Karpas-422 (cell line): ENCODE measurements at regions not wholly inside any gene's neighbourhood (a gene's known extent, or its start where the extent isn't known, plus 50 kb on each side); places are given as distances from the start of the nearest gene placed in this dataset.

ENCODE experiments used
- DNase-seq: peaks from one replicate; pipeline ENCODE4 v3.0.0-alpha.2; 2015
- H2AFZ ChIP-seq: fragments of 200-600 bp; sonication (generic); 2 replicates; pipeline ENCODE4 v1.6.1; 2014; ENCODE audit warnings: antibody characterized with exemption, low read length, mixed read lengths
- H3K27ac ChIP-seq: fragments of 200-600 bp; sonication (generic); 2 replicates; pipeline ENCODE4 v1.5.1; 2014; ENCODE audit warnings: mild to moderate bottlenecking, low read length, moderate library complexity
- H3K27me3 ChIP-seq: fragments of 200-600 bp; sonication (generic); 2 replicates; pipeline ENCODE4 v1.6.1; 2014; ENCODE audit warnings: low read length, mixed read lengths
- H3K36me3 ChIP-seq: fragments of 200-600 bp; sonication (generic); 2 replicates; pipeline ENCODE4 v1.6.1; 2014; ENCODE audit warnings: low read length, mixed read lengths; ENCODE audit not compliant: insufficient read depth
- H3K4me1 ChIP-seq: fragments of 200-600 bp; sonication (generic); 2 replicates; pipeline ENCODE4 v1.6.1; 2014; ENCODE audit warnings: mild to moderate bottlenecking, low read length, mixed read lengths
- H3K4me2 ChIP-seq: fragments of 200-600 bp; sonication (generic); 2 replicates; pipeline ENCODE4 v1.6.1; 2014; ENCODE audit warnings: low read length, low read depth, mild to moderate bottlenecking; ENCODE audit not compliant: poor library complexity, severe bottlenecking
- H3K4me3 ChIP-seq: fragments of 200-600 bp; sonication (generic); 2 replicates; pipeline ENCODE4 v1.5.1; 2014; ENCODE audit warnings: mild to moderate bottlenecking, antibody characterized with exemption, low read length, mixed read lengths
- H3K79me2 ChIP-seq: fragments of 200-600 bp; sonication (generic); 2 replicates; pipeline ENCODE4 v1.6.1; 2014; ENCODE audit warnings: mild to moderate bottlenecking, low read length, mixed read lengths
- H3K9ac ChIP-seq: fragments of 200-600 bp; sonication (generic); 2 replicates; pipeline ENCODE4 v1.6.0; 2014; ENCODE audit warnings: low read length
- H3K9me2 ChIP-seq: fragments of 200-600 bp; sonication (generic), shearing (Covaris generic); replicated peaks from 2 replicates; pipeline ENCODE4 v1.6.0; 2014; ENCODE audit warnings: mild to moderate bottlenecking, low read length, moderate library complexity; ENCODE audit not compliant: insufficient read depth
- H3K9me3 ChIP-seq: fragments of 300-700, 200-600 bp; sonication (generic); 2 replicates; pipeline ENCODE4 v1.6.1; 2014; ENCODE audit warnings: low read length, mixed read lengths
- H4K20me1 ChIP-seq: fragments of 200-600 bp; sonication (generic); 2 replicates; pipeline ENCODE4 v1.6.1; 2014; ENCODE audit warnings: mild to moderate bottlenecking, antibody characterized with exemption, low read length, low read depth; ENCODE audit not compliant: insufficient read depth

- Histone ChIP-seq H3K9me3 (no peaks in the 10 kb centered on the region), H3K36me3 (no peaks in the 10 kb centered on the region), H3K4me2 (no peak overlapping the region), H3K9ac (no peak overlapping the region), H3K27ac (no peak overlapping the region), H3K9me2 (no peaks in the 10 kb centered on the region), H3K4me3 (no peak overlapping the region), H3K4me1 (no peaks in the 10 kb centered on the region), H2AFZ (no peak overlapping the region), H4K20me1 (no peaks in the 10 kb centered on the region), H3K27me3 (no peaks in the 10 kb centered on the region), H3K79me2 (no peaks in the 10 kb centered on the region)
- DNase-seq, result no peak
These were observed 489.1 kb upstream of the CFAP20DC start for GRCh38 chr3:59538753-59539432.

DNA sequence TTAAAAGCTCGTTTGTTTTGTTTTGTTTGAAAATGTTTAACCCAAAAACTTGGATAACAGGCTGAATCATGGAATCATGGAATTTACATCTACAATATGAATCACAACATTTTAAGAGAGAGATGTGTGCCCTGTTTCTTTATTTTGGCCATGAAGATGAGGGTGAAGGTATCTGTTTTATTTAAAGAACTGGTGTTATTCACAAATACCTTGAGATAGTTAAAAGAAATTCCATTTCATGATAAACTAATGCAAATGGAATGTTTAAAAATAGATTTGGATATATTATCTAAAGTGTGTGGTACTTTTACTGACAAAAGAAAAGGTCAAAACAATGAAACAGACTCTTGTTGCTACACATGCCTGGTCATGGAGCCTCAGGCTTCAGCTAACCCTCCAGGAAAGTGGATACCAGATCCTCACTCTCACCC lies 486.0 kb upstream of the CFAP20DC start:
- no peak overlapping the region for H3K9ac ChIP-seq

GRCh38 chr3:59531994-59532393 lies 482.2 kb upstream of the CFAP20DC start:
- DNase-seq, result no peak
- no peak overlapping the region for H2AFZ ChIP-seq
- no peaks in the 10 kb centered on the region for H4K20me1 ChIP-seq
- H3K4me3 ChIP-seq, result no peak overlapping the region
- H3K9me3 ChIP-seq, result no peaks in the 10 kb centered on the region
- H3K27ac ChIP-seq, result no peak overlapping the region
- no peaks in the 10 kb centered on the region for H3K27me3 ChIP-seq
- H3K9ac ChIP-seq, result no peak overlapping the region
- no peaks in the 10 kb centered on the region for H3K4me1 ChIP-seq
- H3K36me3 ChIP-seq, result no peaks in the 10 kb centered on the region
- no peaks in the 10 kb centered on the region for H3K9me2 ChIP-seq
- no peak overlapping the region for H3K4me2 ChIP-seq
- H3K79me2 ChIP-seq, result no peaks in the 10 kb centered on the region

More for the DNA sequence above, 486.0 kb upstream of the CFAP20DC start:
- H2AFZ ChIP-seq, result no peak overlapping the region
- H3K27ac ChIP-seq, result no peak overlapping the region
- H3K9me2 ChIP-seq, result no peaks in the 10 kb centered on the region
- H3K27me3 ChIP-seq, result no peaks in the 10 kb centered on the region
- no peaks in the 10 kb centered on the region for H3K4me1 ChIP-seq
- H3K4me2 ChIP-seq, result no peak overlapping the region
- no peaks in the 10 kb centered on the region for H3K79me2 ChIP-seq
- DNase-seq, result no peak
- H4K20me1 ChIP-seq, result no peaks in the 10 kb centered on the region
- H3K4me3 ChIP-seq, result no peak overlapping the region
- no peaks in the 10 kb centered on the region for H3K36me3 ChIP-seq
- H3K9me3 ChIP-seq, result no peaks in the 10 kb centered on the region

GRCh38 chr3:59531066-59531745 lies 481.4 kb upstream of the CFAP20DC start:
- no peaks in the 10 kb centered on the region for H3K36me3 ChIP-seq
- no peaks in the 10 kb centered on the region for H3K9me3 ChIP-seq
- H2AFZ ChIP-seq, result no peak overlapping the region
- H3K4me3 ChIP-seq, result no peak overlapping the region
- H4K20me1 ChIP-seq, result no peaks in the 10 kb centered on the region
- no peak overlapping the region for H3K9ac ChIP-seq
- no peak overlapping the region for H3K4me2 ChIP-seq
- no peak overlapping the region for H3K27ac ChIP-seq
- no peaks in the 10 kb centered on the region for H3K9me2 ChIP-seq
- H3K4me1 ChIP-seq, result no peaks in the 10 kb centered on the region
- H3K79me2 ChIP-seq, result no peaks in the 10 kb centered on the region
- DNase-seq, result no peak
- no peaks in the 10 kb centered on the region for H3K27me3 ChIP-seq

- Histone ChIP-seq H2AFZ (no peak overlapping the region), H3K36me3 (no peaks in the 10 kb centered on the region), H3K4me3 (no peak overlapping the region), H4K20me1 (no peaks in the 10 kb centered on the region), H3K27me3 (no peaks in the 10 kb centered on the region), H3K4me1 (no peaks in the 10 kb centered on the region), H3K9me3 (no peaks in the 10 kb centered on the region), H3K79me2 (no peaks in the 10 kb centered on the region), H3K27ac (no peak overlapping the region), H3K9ac (no peak overlapping the region), H3K4me2 (no peak overlapping the region), H3K9me2 (no peaks in the 10 kb centered on the region)
- no peak for DNase-seq
These were observed 478.4 kb upstream of the CFAP20DC start for GRCh38 chr3:59528251-59528650.

- Histone ChIP-seq H3K4me2 (no peak overlapping the region), H3K9me3 (no peaks in the 10 kb centered on the region), H3K9me2 (no peaks in the 10 kb centered on the region), H3K4me3 (no peak overlapping the region), H3K79me2 (no peaks in the 10 kb centered on the region), H3K9ac (no peak overlapping the region), H4K20me1 (no peaks in the 10 kb centered on the region), H3K27ac (no peak overlapping the region), H3K27me3 (no peaks in the 10 kb centered on the region), H3K36me3 (no peaks in the 10 kb centered on the region), H2AFZ (no peak overlapping the region), H3K4me1 (no peaks in the 10 kb centered on the region)
- no peak for DNase-seq
These were observed 477.7 kb upstream of the CFAP20DC start for GRCh38 chr3:59527493-59527892.

DNA sequence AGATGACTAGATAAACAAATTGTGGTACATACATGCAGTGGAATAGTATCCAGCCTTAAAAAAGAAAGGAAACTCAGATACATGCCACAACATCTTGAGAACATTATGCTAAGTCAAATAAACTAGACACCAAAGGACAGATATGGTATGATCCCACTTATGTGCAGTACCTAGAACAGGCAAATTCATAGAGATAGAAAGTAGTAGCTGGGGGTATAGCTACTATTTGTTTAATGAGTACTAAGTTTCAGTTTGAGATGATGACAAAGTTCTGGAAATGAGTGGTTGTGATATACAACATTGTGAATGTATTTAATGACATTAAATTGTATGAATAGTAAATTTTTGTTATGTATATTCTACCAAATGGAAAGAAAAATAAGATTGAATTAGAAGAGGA lies 477.2 kb upstream of the CFAP20DC start:
- Histone ChIP-seq H3K36me3 (no peaks in the 10 kb centered on the region), H2AFZ (no peak overlapping the region), H3K4me2 (no peak overlapping the region), H4K20me1 (no peaks in the 10 kb centered on the region), H3K4me3 (no peak overlapping the region), H3K9ac (no peak overlapping the region), H3K27me3 (no peaks in the 10 kb centered on the region), H3K9me3 (no peaks in the 10 kb centered on the region), H3K79me2 (no peaks in the 10 kb centered on the region), H3K27ac (no peak overlapping the region), H3K9me2 (no peaks in the 10 kb centered on the region), H3K4me1 (no peaks in the 10 kb centered on the region)
- no peak for DNase-seq

DNA sequence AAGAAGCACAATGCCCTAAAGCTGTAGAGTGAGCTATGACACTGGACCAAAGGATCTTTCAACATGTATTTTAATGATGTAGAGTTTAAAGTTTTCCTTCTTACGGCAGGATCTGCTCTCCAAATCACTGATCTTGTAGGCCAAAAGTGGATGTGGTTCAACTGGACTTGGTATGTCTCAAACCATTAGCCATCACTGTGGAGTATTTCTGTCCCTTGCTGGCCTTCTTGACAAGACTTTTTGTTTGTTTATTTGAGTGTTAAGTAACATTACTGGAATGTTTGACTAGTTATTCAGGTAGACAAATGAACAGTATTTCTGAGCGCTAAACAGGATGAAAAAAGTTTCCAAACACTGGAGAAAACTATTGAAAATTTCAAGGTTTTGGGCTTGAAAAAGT lies 472.7 kb upstream of the CFAP20DC start:
- Histone ChIP-seq H3K4me3 (no peak overlapping the region), H3K4me2 (no peak overlapping the region), H3K4me1 (no peaks in the 10 kb centered on the region), H3K27ac (no peak overlapping the region), H4K20me1 (no peaks in the 10 kb centered on the region), H3K9me2 (no peaks in the 10 kb centered on the region), H2AFZ (no peak overlapping the region), H3K79me2 (no peaks in the 10 kb centered on the region), H3K36me3 (no peaks in the 10 kb centered on the region), H3K27me3 (no peaks in the 10 kb centered on the region), H3K9ac (no peak overlapping the region), H3K9me3 (no peaks in the 10 kb centered on the region)
- no peak for DNase-seq
